ENCODE measurements at regions not wholly inside any gene's neighbourhood (a gene's known extent, or its start where the extent isn't known, plus 50 kb on each side); places are given as distances from the start of the nearest gene placed in this dataset.

- no peak for FAIRE-seq
Measured at GRCh38 chr11:87397011-87397865, 359.5 kb downstream of the TMEM135 start.

More at GRCh38 chr11:87397011-87397865, 359.5 kb downstream of the TMEM135 start:
- H2BK5ac ChIP-seq (ENCODE audit: low read depth, low read length): no peak overlapping the region
- no peaks in the 10 kb centered on the region for H3K23me2 ChIP-seq (ENCODE audit: low read depth, low read length)
- no peak overlapping the region for H2BK120ac ChIP-seq (replicated peaks; ENCODE audit: low read depth, low read length)
- no peak overlapping the region for H3K9ac ChIP-seq (replicated peaks in 1 of 4; ENCODE audit: extremely low read depth in 1 of 4, low read depth in 3 of 4, low read length in 3 of 4)
- H4K5ac ChIP-seq (ENCODE audit: insufficient read length, low read depth, low read length): no peak overlapping the region
- no peak overlapping the region for H2BK20ac ChIP-seq (ENCODE audit: low read length)
- H3K4me2 ChIP-seq (ENCODE audit: insufficient read depth in 1 of 2, low read depth in 2 of 2, low read length in 2 of 2): no peak overlapping the region
- TF ChIP-seq SAP30 (IDR thresholded peaks at IDR 0.05; ENCODE audit: insufficient read depth, insufficient replicate concordance, low read length) (no peak), RXRA (IDR thresholded peaks at IDR 0.05; ENCODE audit: insufficient read depth, low read depth, low read length) (no peak), MAFK (IDR thresholded peaks at IDR 0.05; ENCODE audit: low read depth, low read length) (peak; percentile 49), EGR1 (IDR thresholded peaks at IDR 0.05; ENCODE audit: borderline replicate concordance, low read depth, low read length) (no peak), ZNF274 (IDR thresholded peaks at IDR 0.05; ENCODE audit: borderline replicate concordance, extremely low read depth, low read length) (no peak)
- ChIA-PET POLR2A (ENCODE audit: partially characterized antibody) (no interaction called here), CTCF (ENCODE audit: partially characterized antibody) (interaction anchor here (1.5 kb wide), 1 partner anchor 526 kb away, joined by 4 read pairs; no protein-coding TSS in a partner anchor)
- H4K91ac ChIP-seq (replicated peaks; ENCODE audit: insufficient read length, low read length): no peak overlapping the region
- H3K14ac ChIP-seq (ENCODE audit: insufficient read length): no peak overlapping the region
- no peak overlapping the region for H2BK12ac ChIP-seq (ENCODE audit: low read depth, low read length)
- no peaks in the 10 kb centered on the region for H4K20me1 ChIP-seq (replicated peaks in 1 of 2; ENCODE audit: control insufficient read depth in 1 of 2, insufficient read depth in 2 of 2, low read length in 2 of 2)
- DNase-seq (ENCODE audit: low read depth in 1 of 2, low spot score in 2 of 2): no peak
- no peak overlapping the region for H2BK15ac ChIP-seq (ENCODE audit: low read length)
- WGBS, 2 experiments (ENCODE audit: extremely low coverage in 1 of 2, insufficient coverage in 1 of 2, insufficient read length in 1 of 2, insufficient replicate concordance in 2 of 2, low coverage in 1 of 2, low lambda C conversion rate in 2 of 2, missing lambda C conversion rate in 1 of 2): 88% methylated on average over 5 of the region's 5 CpGs; no CpG with 5 or more reads in 1 of the 2 experiments
- no peaks in the 10 kb centered on the region for H3K79me1 ChIP-seq (ENCODE audit: low read depth, low read length)
- no peak overlapping the region for H4K8ac ChIP-seq (ENCODE audit: extremely low read depth, insufficient read depth, low read length)
- peaks cover 0 to 2% (median 0%) of the 10 kb centered on the region in 4 experiments; a peak in 1 of 7 replicates for H3K4me1 ChIP-seq (replicated peaks in 1 of 4; ENCODE audit: control insufficient read depth in 3 of 4, insufficient read depth in 4 of 4, low read length in 3 of 4)
- H3K4ac ChIP-seq (replicated peaks; ENCODE audit: insufficient read length, low read depth, low read length): no peak overlapping the region
- H3K4me3 ChIP-seq (ENCODE audit: extremely low read depth in 1 of 4, insufficient read depth in 2 of 4, low read depth in 3 of 4, low read length in 4 of 4): no peak overlapping the region
- H3K27me3 ChIP-seq (replicated peaks in 1 of 4; ENCODE audit: control insufficient read depth in 3 of 4, extremely low read depth in 1 of 4, insufficient read depth in 3 of 4, low read length in 3 of 4): no peaks in the 10 kb centered on the region
- no peaks in the 10 kb centered on the region for H3K79me2 ChIP-seq (ENCODE audit: control insufficient read depth in 1 of 2, insufficient read depth in 2 of 2, low read length in 2 of 2)
- H2AK5ac ChIP-seq (ENCODE audit: low read depth, low read length): no peak overlapping the region
- H3K27ac ChIP-seq (ENCODE audit: low read depth, low read length): no peak overlapping the region
- H3K56ac ChIP-seq (replicated peaks; ENCODE audit: insufficient read length, low read depth, low read length): no peak overlapping the region
- 0 out of 4 replicates have a peak, but pooled peaks cover 0 to 4% of the 10 kb centered on the region in 2 experiments for H3K9me3 ChIP-seq (ENCODE audit: insufficient read depth in 2 of 2, low read depth in 1 of 2, low read length in 1 of 2)
- H3K23ac ChIP-seq (ENCODE audit: insufficient read length): no peak overlapping the region
- H2AFZ ChIP-seq (ENCODE audit: low read length): no peak overlapping the region
- H3K36me3 ChIP-seq (ENCODE audit: control insufficient read depth in 2 of 4, insufficient read depth in 4 of 4, low read length in 3 of 4): no peaks in the 10 kb centered on the region
- no peak overlapping the region for H3K18ac ChIP-seq (ENCODE audit: extremely low read depth, low read length)
